ENCODE measurements at regions not wholly inside any gene's neighbourhood (a gene's known extent, or its start where the extent isn't known, plus 50 kb on each side); places are given as distances from the start of the nearest gene placed in this dataset.

DNA sequence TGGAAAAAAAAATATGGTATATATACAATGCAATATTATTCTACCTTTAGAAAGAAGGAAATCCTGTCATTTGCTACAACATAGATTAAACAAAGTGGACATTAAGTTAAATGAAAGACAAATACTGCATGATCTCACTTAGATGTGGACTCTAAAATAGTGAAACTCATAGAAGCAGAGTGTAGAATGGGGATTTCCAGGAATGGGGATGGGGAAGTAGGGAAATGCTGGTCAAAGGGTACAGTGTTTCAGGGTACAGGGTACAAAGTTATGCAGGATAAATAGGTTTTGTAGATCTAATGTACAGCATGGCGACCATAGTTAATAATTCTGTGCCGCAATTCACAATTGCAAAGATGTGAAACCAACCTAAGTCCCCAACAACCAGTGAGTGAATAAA, 385.5 kb downstream of the SFMBT2 start:
- Histone ChIP-seq H3K4me2 (ENCODE audit: insufficient read depth, low read length) (no peak overlapping the region), H3K4me3 (replicated peaks in 1 of 3; ENCODE audit: insufficient read depth in 1 of 3, low read depth in 1 of 3, low read length in 3 of 3) (no peak overlapping the region), H3K36me3 (ENCODE audit: control insufficient read depth in 2 of 2, extremely low read depth in 1 of 2, insufficient read depth in 2 of 2, low read length in 2 of 2) (no peaks in the 10 kb centered on the region), H3K79me2 (ENCODE audit: control insufficient read depth, insufficient read depth, low read length) (no peaks in the 10 kb centered on the region), H2AFZ (ENCODE audit: low read depth, low read length) (no peak overlapping the region), H3K9me1 (replicated peaks; ENCODE audit: control insufficient read depth, extremely low read depth, insufficient read depth, low read length) (no peaks in the 10 kb centered on the region), H4K20me1 (replicated peaks; ENCODE audit: control insufficient read depth, extremely low read depth, insufficient read depth, low read length) (no peaks in the 10 kb centered on the region), H3K4me1 (ENCODE audit: control insufficient read depth, extremely low read depth, insufficient read depth, low read length) (no peaks in the 10 kb centered on the region), H3K27ac (ENCODE audit: insufficient read depth, low read depth, low read length) (no peak overlapping the region), H3K27me3 (ENCODE audit: control insufficient read depth in 2 of 2, insufficient read depth in 2 of 2, low read length in 2 of 2) (no peaks in the 10 kb centered on the region), H3K9ac (replicated peaks; ENCODE audit: extremely low read depth, insufficient read depth, low read length) (no peak overlapping the region), H3K9me3 (replicated peaks; ENCODE audit: control insufficient read depth, insufficient read depth, low read length) (no peaks in the 10 kb centered on the region)
- no peak for TF ChIP-seq JUN (IDR thresholded peaks at IDR 0.05; ENCODE audit: borderline replicate concordance, insufficient read depth, insufficient read length, low read depth)
- TF ChIP-seq POLR2A (IDR thresholded peaks at IDR 0.05; ENCODE audit: low read depth, low read length), result no peak
- TF ChIP-seq POLR2AphosphoS5 (IDR thresholded peaks at IDR 0.05; ENCODE audit: insufficient read depth, low read depth, low read length), result no peak
- TF ChIP-seq EZH2 (IDR thresholded peaks at IDR 0.05; ENCODE audit: borderline replicate concordance, low read depth, low read length, severe bottlenecking), result no peak
- TF ChIP-seq, protein P1, sequence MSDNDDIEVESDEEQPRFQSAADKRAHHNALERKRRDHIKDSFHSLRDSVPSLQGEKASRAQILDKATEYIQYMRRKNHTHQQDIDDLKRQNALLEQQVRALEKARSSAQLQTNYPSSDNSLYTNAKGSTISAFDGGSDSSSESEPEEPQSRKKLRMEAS (IDR thresholded peaks at IDR 0.05; ENCODE audit: insufficient read depth, insufficient read length), result no peak
- no peak for TF ChIP-seq MYC (IDR thresholded peaks at IDR 0.05; ENCODE audit: low read depth, low read length)
- TF ChIP-seq FOS (IDR thresholded peaks at IDR 0.05; ENCODE audit: borderline replicate concordance, insufficient read depth, low read length), result no peak
- TF ChIP-seq GATA2 (IDR thresholded peaks at IDR 0.05; ENCODE audit: insufficient read depth, insufficient read length, low read depth, low read length), result no peak
- TF ChIP-seq, protein P2, sequence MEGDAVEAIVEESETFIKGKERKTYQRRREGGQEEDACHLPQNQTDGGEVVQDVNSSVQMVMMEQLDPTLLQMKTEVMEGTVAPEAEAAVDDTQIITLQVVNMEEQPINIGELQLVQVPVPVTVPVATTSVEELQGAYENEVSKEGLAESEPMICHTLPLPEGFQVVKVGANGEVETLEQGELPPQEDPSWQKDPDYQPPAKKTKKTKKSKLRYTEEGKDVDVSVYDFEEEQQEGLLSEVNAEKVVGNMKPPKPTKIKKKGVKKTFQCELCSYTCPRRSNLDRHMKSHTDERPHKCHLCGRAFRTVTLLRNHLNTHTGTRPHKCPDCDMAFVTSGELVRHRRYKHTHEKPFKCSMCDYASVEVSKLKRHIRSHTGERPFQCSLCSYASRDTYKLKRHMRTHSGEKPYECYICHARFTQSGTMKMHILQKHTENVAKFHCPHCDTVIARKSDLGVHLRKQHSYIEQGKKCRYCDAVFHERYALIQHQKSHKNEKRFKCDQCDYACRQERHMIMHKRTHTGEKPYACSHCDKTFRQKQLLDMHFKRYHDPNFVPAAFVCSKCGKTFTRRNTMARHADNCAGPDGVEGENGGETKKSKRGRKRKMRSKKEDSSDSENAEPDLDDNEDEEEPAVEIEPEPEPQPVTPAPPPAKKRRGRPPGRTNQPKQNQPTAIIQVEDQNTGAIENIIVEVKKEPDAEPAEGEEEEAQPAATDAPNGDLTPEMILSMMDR (IDR thresholded peaks at IDR 0.05; ENCODE audit: extremely low read depth in 1 of 2, insufficient read depth in 1 of 2, low read depth in 1 of 2, low read length in 2 of 2), result no peak
- intact Hi-C loops (cut with micrococcal nuclease) (no loop called here), dilution Hi-C loops (cut with MboI; ENCODE audit: extremely low pct_ligation_motif_present, low sequenced_read_pairs) (no loop called here)
- CTCF ChIA-PET, result interaction anchor here (0.6 kb wide), 1 partner anchor 1274 kb away, joined by 3 read pairs; no protein-coding TSS in a partner anchor
- FAIRE-seq (no peak), DNase-seq (ENCODE audit: low read depth, low spot score) (no peak)
- POLR2A ChIA-PET, result no interaction called here
- BruUV-seq (replicated peaks), result no TSS peak
